HepG2 (cell line): ENCODE measurements at regions not wholly inside any gene's neighbourhood (a gene's known extent, or its start where the extent isn't known, plus 50 kb on each side); places are given as distances from the start of the nearest gene placed in this dataset.

Experiments used
- ETV6 ChIP-seq: sonication (generic); formaldehyde crosslinking; conservative IDR thresholded peaks from 2 replicates; pipeline ENCODE4 v1.4.0; 2020; ENCODE audit warnings: missing genetic modification reagents
- EZH2 ChIP-seq: conservative IDR thresholded peaks from 2 replicates; pipeline ENCODE4 v1.6.1; 2012; ENCODE audit warnings: mild to moderate bottlenecking, low read depth, low read length, moderate library complexity
- TAF1 ChIP-seq: sonication (generic); formaldehyde crosslinking; IDR thresholded peaks from 2 replicates; pipeline ENCODE4 v1.4.0; 2020; ENCODE audit warnings: missing genetic modification reagents
- ZNF160 ChIP-seq: sonication (generic); formaldehyde crosslinking; IDR thresholded peaks from 2 replicates; pipeline ENCODE4 v1.8.0; 2022; ENCODE audit warnings: mild to moderate bottlenecking, inconsistent platforms, missing genetic modification reagents

GRCh38 chr21:16367079-16367478 lies 637.3 kb downstream of the USP25 start:
- no peak for TF ChIP-seq TAF1 (CRISPR knock-in tag)
- TF ChIP-seq ETV6: no peak
- no peak for TF ChIP-seq EZH2
- TF ChIP-seq ZNF160 (CRISPR knock-in tag): no peak
